Neutrophil (primary cell): ENCODE measurements at regions not wholly inside any gene's neighbourhood (a gene's known extent, or its start where the extent isn't known, plus 50 kb on each side); places are given as distances from the start of the nearest gene placed in this dataset.

ENCODE experiments used
- H3K27ac ChIP-seq: fragments of 200-600 bp; sonication (generic); 2 replicates; pipeline ENCODE4 v1.5.1; 2016; ENCODE audit warnings: mild to moderate bottlenecking, moderate library complexity
- H3K27me3 ChIP-seq: fragments of 200-600 bp; sonication (generic); 2 replicates; pipeline ENCODE4 v1.6.0; 2016; ENCODE audit warnings: mild to moderate bottlenecking
- H3K36me3 ChIP-seq: fragments of 200-600 bp; sonication (generic); 2 replicates; pipeline ENCODE4 v1.5.1; 2017
- H3K4me1 ChIP-seq, 2 experiments: fragments of 200-600 bp in 1 of 2; sonication (generic) in 1 of 2; 1 replicate in 1 of 2; 2 replicates in 1 of 2; pipeline versions ENCODE4 v1.5.1 to v1.6.1; 2013 to 2016; ENCODE audit warnings: low read depth in 1 of 2, low read length in 1 of 2, mild to moderate bottlenecking in 1 of 2, moderate library complexity in 1 of 2; ENCODE audit not compliant: control insufficient read depth in 1 of 2, insufficient read depth in 1 of 2
- H3K4me3 ChIP-seq, 2 experiments: fragments of 200-600 bp in 1 of 2; sonication (generic) in 1 of 2; 1 replicate in 1 of 2; 2 replicates in 1 of 2; pipeline ENCODE4 v1.5.1; 2013 to 2016; ENCODE audit warnings: low read depth in 1 of 2, low read length in 1 of 2, mild to moderate bottlenecking in 1 of 2, moderate library complexity in 1 of 2
- H3K9me3 ChIP-seq: fragments of 200-600 bp; sonication (generic); 2 replicates; pipeline ENCODE4 v1.5.1; 2016
- TF ChIP-seq, protein P1 (sequence below): fragments of 200-600 bp; sonication (generic); IDR thresholded peaks from 2 replicates; pipeline ENCODE4 v1.5.1; 2016; ENCODE audit warnings: antibody characterized with exemption

DNA sequence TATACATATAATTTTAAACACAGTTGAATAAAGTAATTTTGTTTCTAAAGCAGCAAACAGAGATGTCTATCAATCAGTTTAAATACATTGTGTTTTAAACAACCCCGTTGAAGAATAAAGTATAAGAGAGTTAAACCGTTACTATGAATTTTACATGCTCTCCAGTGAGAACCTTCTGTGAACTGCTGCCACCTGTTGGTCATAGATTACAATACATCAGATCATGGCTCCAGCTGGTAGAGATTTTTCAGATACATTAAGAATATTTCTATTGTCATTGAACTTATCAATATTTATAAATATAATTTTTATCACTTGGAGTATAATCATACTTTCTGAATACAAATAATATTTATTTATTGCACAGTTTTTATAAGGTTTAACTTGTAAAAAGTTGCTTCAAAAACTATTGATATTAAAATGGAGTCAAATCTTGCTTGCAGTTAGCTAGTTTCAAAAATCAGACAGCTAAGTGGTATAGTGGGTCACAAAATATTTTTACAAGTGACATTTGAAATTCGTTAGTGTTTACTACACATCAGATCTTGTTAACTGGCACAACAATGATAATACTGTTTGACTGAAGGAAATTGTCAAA, 561.2 kb upstream of the PHF14 start:
- Histone ChIP-seq H3K9me3 (no peaks in the 10 kb centered on the region), H3K4me3 (no peak overlapping the region), H3K27ac (no peak overlapping the region), H3K27me3 (no peaks in the 10 kb centered on the region), H3K4me1 (no peaks in the 10 kb centered on the region), H3K36me3 (no peaks in the 10 kb centered on the region)
- TF ChIP-seq, protein P1, sequence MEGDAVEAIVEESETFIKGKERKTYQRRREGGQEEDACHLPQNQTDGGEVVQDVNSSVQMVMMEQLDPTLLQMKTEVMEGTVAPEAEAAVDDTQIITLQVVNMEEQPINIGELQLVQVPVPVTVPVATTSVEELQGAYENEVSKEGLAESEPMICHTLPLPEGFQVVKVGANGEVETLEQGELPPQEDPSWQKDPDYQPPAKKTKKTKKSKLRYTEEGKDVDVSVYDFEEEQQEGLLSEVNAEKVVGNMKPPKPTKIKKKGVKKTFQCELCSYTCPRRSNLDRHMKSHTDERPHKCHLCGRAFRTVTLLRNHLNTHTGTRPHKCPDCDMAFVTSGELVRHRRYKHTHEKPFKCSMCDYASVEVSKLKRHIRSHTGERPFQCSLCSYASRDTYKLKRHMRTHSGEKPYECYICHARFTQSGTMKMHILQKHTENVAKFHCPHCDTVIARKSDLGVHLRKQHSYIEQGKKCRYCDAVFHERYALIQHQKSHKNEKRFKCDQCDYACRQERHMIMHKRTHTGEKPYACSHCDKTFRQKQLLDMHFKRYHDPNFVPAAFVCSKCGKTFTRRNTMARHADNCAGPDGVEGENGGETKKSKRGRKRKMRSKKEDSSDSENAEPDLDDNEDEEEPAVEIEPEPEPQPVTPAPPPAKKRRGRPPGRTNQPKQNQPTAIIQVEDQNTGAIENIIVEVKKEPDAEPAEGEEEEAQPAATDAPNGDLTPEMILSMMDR = no peak

DNA sequence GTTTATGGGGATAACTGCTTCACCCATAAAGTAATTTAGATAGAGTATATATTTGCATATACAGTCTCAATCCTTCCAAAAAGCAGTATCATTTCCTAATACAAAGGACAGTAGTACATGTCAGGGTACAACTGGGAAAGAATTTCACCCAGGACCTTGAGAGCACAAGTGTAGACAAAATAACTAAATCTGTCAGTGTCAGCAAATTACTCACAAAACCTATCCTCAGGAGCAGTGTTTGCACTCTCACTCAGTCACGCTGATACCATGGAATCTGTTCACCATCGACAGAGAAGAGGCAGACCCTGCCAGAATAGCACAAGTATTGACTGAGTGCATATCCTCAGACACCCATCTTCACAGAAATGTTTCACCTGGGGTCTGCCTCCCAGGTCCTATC, 554.7 kb upstream of the PHF14 start:
- no peak overlapping the region for H3K27ac ChIP-seq
- H3K4me1 ChIP-seq = no peaks in the 10 kb centered on the region
- H3K36me3 ChIP-seq = no peaks in the 10 kb centered on the region
- no peaks in the 10 kb centered on the region for H3K27me3 ChIP-seq
- TF ChIP-seq, protein P1 = no peak
- no peaks in the 10 kb centered on the region for H3K9me3 ChIP-seq
- H3K4me3 ChIP-seq = no peak overlapping the region

DNA sequence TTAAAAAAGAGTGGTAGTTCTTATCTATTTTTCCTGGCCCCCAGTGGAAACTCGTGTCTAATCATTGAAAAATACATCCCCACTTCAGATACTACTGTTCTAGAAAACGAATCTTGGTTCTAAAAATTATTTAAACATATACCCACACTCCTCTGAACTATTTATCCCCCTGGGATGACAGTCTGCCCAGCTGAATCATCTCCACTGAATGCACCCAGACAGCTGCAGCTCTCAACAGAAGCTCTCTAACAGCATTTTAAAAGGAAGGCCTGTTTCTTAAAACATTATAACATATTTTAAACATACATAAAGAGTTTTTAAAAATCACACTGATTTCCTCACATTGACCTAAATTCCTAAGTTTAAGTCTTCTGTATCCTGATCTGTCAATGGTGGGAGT, 544.6 kb upstream of the PHF14 start:
- Histone ChIP-seq H3K27ac (no peak overlapping the region), H3K27me3 (no peaks in the 10 kb centered on the region), H3K4me3 (no peak overlapping the region), H3K9me3 (peaks cover 5% of the 10 kb centered on the region), H3K4me1 (no peaks in the 10 kb centered on the region), H3K36me3 (no peaks in the 10 kb centered on the region)
- TF ChIP-seq, protein P1 = no peak

DNA sequence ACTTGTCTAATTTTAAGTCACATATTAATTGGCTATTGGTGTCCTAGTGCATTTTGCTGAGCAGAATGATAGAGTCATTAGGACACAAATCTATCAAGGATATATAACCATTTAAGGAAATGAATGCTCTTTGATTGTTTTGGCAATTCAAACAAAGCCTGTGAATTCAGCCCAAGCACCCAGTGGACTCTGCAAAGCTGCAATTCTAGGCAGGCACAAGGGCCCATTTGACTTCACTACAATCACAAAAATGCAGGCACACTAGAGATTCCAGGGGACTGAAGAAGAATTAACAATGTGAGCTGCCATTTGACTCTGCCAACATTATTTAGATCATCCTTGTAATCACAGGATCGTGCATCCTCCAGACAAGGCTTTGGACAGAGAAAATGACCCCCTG, 544.2 kb upstream of the PHF14 start:
- Histone ChIP-seq H3K4me3 (no peak overlapping the region), H3K9me3 (peaks cover 5% of the 10 kb centered on the region), H3K27me3 (no peaks in the 10 kb centered on the region), H3K27ac (no peak overlapping the region), H3K4me1 (no peaks in the 10 kb centered on the region), H3K36me3 (no peaks in the 10 kb centered on the region)
- TF ChIP-seq, protein P1 = no peak

DNA sequence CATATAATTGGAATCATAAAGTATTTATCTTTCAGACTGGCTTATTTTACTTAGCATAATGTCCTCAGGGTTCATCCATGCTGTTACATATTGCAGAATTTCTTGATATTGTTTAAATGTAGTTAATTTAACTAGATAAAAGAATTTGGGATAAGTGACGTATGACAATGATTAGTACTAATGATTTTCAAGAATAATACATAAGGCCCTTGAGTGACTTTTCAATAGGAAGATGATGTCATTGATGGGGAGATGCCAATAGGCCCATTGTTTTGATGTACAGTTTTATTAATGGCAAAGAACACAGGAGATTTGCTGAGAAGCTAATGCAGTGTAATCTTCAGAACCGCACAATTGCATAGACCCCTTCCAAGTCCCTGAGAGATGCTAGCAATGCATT, 537.4 kb upstream of the PHF14 start:
- H3K36me3 ChIP-seq = no peaks in the 10 kb centered on the region
- no peaks in the 10 kb centered on the region for H3K9me3 ChIP-seq
- H3K27me3 ChIP-seq = no peaks in the 10 kb centered on the region
- H3K4me3 ChIP-seq = no peak overlapping the region
- H3K4me1 ChIP-seq = no peaks in the 10 kb centered on the region
- no peak overlapping the region for H3K27ac ChIP-seq
- TF ChIP-seq, protein P1 = no peak

DNA sequence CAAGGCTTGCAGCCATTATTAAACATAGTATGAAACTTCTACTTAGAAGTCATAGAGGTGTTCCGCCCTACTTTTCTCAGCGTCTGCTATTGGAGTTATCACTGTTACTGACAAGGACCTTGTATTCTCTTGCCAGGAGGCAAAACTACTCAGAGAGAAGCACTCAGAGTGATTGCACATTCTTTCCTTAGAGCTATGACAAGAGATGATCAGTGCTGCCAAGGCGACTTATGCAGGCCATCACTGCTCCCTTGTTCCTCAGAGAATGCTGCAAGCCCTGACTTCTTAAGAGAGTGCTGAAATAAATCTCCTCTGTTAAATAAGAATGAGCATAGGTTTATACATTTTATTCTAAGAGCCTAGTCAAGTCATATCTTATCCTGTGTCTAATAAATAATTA, 534.6 kb upstream of the PHF14 start:
- Histone ChIP-seq H3K4me3 (no peak overlapping the region), H3K27me3 (no peaks in the 10 kb centered on the region), H3K9me3 (no peaks in the 10 kb centered on the region), H3K36me3 (no peaks in the 10 kb centered on the region), H3K27ac (no peak overlapping the region), H3K4me1 (no peaks in the 10 kb centered on the region)
- TF ChIP-seq, protein P1 = no peak
